ENCODE measurements at regions not wholly inside any gene's neighbourhood (a gene's known extent, or its start where the extent isn't known, plus 50 kb on each side); places are given as distances from the start of the nearest gene placed in this dataset.
"Not testable (repeated sequence)": the region's sequence is repeated elsewhere in the genome, so short reads cannot be mapped to it uniquely, and the experiment has no call there.

DNA sequence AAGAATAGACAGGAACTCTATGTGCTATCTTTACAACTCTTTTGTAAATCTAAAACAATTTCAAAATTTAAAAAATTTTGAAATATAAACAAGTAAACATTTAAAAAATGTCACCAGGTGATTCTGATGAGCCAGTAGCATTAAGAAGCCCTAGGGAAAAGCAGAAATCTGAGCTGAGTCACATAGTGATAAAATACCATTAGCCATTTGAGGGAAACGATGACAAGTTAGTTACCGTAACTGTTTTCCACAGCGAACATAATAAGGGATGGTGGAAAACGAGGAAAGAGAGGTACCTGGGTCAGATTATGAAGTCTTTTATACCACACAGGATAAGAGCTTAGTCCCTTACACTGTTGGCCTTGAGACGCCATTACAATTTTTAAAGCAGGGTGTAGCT is 55.5 kb downstream of the PRR15 start:
- DNase-seq, result no peak

- DNase-seq, result no peak
Measured at GRCh38 chr7:29619848-29620555, 56.4 kb downstream of the PRR15 start.

DNA sequence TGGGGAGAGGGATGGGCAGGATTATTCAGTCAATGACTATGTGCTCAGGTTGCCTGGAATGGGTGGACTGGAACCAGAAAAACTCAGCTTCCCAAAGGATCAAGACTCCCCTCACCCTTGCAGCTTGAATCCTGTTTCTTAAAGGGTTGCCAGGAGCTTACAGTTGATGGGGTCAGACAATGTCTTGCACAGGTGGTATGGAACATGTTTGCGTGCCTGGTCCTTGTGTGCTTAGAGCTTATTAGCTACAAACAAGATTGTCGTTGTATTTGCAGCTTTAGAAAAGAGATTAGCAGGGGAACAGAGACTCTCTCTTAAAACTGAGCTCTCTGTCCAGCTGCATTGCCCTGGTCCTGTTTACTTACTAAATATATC is 56.9 kb downstream of the PRR15 start:
- DNase-seq, result no peak

DNA sequence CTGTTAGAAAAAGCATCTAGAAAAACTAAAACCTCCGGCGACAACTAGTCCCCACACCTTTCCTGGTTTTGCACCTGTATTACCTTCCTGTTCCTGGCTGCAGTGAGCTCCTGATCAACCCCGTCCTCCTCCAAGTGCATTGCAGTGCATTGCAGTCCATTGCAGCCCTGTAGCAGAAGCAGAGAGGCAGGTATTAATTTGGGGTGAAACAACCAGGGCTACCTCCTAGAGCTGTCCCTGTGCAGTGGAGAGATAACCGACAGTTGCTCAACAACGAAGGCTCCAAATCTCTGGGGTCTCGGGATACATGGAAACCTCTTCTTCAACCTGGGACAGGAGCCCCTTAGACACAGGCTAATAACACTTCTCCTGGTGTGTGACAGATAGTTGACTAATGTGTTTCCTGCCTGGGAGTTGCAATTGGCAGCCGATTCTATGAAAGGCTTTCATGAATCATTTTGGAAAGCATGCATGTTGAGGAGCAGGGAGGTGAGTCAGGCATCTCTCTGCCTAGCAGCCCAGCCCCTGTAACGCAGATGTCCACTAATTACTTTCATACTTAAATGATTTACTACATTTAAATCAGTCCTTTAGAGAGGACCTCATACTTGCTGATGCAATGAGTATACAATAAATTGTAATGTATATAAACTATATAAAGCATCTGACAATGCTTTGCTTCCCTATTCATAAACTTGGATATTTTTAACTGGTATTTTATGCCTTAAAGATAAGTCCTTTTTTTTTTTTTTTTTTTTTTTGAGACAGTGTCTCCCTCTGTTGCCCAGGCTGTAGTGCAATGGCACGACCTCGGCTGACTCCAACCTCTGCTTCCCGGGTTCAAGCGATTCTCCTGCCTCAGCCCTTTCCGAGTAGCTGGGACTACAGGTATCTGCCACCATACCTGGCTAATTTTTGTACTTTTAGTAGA is 59.0 kb downstream of the PRR15 start:
- DNase-seq, result no peak

GRCh38 chr7:29623973-29624372 is 60.3 kb downstream of the PRR15 start:
- DNase-seq, result no peak

DNA sequence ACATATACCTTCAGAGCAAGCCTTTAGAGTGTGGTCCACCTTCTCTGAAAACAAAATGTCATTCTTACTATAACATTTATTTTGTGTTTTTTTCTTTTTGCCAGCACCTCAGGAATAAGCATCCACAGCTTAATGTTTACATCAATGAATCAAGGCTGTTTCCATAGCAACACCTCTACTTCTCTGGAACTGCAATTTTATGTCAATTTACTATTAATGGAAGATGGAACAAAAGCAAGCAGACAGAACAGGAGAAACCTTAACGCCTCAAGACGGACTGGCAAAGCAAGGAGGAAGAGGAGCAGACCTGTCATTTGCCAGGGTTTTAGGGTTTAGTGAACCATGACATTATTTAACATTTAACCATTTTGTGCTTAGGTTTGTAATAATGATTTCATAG is 63.1 kb downstream of the PRR15 start:
- DNase-seq, result no peak

GRCh38 chr7:29627631-29628030 is 64.0 kb downstream of the PRR15 start:
- DNase-seq, result no peak

DNA sequence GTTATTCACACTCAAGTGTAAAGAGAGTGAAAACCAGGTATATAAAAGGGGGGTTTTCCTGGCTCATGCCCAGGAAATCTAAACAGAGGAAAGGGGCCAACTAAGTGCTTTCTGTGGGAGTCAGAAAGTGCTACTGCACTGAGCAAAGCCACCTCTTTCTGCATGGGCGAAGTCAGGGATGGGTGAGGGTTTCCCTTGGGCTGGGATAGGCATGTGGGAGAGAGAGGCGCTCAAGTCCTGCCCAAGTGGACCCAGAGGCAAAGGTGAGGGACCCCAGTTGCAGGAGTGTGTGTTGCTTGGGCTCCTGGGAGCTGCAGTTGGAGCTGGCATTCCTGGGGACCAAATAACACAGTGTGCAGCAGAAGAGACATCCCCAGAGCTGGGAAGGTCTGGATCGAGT is 65.9 kb downstream of the PRR15 start:
- no peak for DNase-seq

DNA sequence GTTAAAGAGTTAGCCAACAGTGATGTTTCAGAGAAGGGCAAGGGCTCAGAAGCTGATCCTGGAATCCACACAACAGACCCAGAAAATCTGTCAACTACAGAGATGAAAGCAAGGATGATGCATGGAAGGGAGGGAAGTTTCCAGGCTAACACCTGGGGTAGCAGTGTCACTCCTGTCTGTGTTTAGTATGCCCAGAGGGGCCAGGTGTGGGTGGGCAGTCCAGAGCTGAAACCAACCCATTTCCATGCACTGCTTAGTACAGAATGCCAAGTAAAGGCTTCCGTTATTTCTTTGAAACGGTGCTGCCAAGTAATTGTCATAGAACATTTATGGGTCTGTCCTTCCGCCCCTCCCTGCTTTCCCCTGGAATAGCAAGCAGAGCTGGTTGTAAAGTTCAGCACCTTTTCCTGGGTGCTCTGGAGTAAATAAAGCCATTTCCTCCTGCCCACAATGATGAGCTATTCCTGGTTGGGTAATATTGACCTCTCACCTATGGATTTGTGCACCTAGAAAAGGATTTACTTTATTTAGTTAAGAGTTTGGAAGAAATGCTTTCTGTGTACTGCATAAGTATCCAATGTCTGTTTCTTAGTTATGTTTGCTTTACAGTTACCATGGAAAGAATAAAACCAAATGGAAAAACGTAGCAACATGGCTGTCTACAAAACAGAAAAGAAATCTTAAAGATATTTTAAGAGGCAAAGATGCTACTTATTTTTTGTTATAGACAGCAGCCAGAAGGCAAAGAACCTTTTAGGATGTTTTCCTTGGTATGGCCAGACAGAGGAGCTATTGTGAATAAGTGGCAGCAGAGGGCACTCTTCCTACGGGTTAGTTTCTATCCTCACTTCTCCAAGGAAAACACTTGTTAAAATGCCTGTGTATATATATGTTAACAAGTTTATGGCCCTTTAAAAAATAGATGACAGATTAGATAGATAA is 71.7 kb downstream of the PRR15 start:
- peak; percentile 11 for DNase-seq

DNA sequence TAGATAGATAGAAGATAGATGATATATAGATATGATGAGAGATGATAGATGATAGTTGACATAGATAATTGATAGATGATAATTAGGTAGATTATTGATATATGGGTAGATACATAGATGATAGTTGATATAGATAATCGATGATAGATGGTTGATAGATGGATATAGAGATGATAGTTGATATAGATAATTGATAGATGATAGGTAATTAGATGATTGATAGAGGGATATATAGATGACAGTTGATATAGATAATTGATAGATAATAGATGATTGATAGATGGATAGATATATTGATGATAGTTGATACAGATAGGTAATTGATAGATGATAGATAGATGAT is 72.3 kb downstream of the PRR15 start:
- DNase-seq, result no peak

- no peak for DNase-seq
Measured at GRCh38 chr7:29637374-29637773, 73.7 kb downstream of the PRR15 start.

GRCh38 chr7:29638841-29639240 is 75.2 kb downstream of the PRR15 start:
- DNase-seq, result not testable (repeated sequence)

DNA sequence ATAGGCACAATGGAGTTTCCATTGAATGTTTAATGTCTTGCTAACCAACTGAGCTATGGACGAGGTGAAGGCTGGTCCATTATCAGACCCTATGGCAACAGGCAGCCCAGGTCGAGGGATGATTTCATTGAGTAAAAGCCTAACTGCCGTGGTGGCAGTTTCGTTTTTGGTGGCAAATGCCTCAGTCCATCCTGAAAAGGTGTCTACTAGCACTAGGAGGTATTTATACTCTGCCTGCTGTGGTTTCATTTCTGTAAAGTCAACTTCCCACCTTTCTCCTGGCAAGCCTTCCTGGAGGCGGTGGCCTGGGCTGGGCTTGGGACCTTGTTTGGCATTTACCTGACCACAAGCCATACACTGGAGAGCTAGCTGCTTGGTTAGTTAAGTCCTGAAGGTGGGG is 75.8 kb downstream of the PRR15 start:
- no peak for DNase-seq

GRCh38 chr7:29639886-29640595 is 76.4 kb downstream of the PRR15 start:
- peak; percentile 74 for DNase-seq

DNA sequence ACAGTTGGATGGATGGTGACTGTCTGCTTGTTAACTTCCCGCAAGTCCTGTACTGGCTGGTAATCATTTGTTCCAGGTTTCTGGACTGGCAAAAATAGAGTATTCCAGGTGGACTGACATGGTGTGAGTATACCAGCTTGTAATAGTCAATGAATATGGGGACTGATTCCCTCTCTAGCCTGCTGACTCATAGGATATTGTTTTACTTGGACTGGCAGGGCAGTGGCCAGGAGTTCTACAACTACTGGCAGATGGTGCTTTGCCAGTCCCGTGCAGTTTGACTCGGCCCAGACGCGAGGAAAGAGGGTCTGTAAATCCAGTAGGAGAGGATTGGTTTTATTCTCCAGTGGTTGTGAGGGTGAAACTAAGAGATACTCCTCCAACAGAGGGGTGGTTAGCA is 78.0 kb downstream of the PRR15 start:
- no peak for DNase-seq

DNA sequence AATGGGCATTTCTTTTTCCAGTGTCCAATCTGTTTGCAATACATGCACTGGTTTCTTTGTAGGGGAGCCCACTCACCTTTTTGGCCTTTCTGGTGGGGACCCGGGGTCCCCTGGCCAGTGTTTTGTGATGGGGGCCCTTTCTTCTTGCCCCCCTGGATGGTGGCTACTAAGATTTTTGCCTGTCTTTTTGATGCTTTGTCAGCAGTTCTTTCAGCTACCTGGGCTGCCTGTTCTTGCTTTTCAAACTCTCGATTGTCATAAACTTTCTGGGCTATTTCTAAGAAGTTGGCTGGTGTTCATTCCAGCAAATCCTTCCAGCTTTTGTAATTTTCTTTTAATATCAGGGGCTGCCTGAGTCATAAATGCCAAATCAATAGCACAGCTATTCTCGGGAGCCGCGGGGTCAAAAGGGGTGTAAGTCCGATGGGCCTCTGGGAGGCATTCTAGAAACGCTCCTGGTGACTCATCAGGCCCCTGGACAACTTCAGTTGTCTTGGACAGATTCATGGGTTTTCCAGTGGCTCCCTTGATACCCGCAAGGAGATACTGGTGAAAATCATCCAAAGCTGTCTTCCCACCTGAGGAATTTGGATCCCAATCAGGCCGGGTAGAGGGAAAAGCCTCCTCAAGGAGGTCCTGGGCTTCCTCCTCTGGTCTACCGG is 79.0 kb downstream of the PRR15 start:
- no peak for DNase-seq

GRCh38 chr7:29646116-29646515 is 82.5 kb downstream of the PRR15 start:
- not testable (repeated sequence) for DNase-seq

GRCh38 chr7:29647020-29647654 is 83.5 kb downstream of the PRR15 start:
- no peak for DNase-seq

GRCh38 chr7:29647691-29648210 is 84.1 kb downstream of the PRR15 start:
- not testable (repeated sequence) for DNase-seq

DNA sequence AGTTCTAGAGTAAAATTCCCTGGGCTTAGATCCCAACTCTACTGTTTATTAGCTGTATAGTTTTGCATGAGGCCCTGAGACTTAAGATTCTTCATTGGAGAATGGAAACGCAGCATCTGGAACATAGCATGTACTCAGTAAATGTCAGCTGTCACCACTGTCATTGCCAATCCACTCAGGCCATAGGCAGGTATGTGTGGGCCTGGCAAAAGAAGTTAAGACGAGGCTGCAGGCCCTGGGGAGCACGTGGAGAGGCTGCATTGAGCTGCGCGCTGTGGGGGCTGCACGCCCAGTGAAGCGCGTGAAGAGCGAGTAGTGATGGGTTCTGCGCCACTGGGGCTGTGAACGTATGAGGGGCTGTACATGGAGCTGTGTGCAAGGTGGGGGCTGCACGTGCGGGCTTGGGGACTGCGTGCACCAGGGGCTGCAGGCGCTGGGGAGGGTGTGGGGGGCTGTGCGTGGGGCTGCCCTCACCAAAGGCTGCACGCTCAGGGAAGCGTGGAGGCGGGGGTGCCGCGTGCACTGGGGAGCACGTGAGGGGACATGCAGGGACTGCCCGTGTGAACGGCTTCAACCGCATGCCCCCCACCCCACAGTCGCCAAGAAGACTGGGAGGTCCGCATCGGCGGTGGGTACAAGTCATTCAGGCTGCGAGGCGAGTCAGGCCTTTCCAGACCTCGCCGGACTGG is 85.5 kb downstream of the PRR15 start:
- DNase-seq, result no peak

GRCh38 chr7:29649876-29650275 is 86.2 kb downstream of the PRR15 start:
- DNase-seq, result no peak

All from DMS79 (cell line).